Lower leg skin (tissue), 4 donors: ENCODE measurements at regions not wholly inside any gene's neighbourhood (a gene's known extent, or its start where the extent isn't known, plus 50 kb on each side); places are given as distances from the start of the nearest gene placed in this dataset.

ENCODE experiments used
- DNase-seq, 2 donors: peaks; one replicate each; pipeline ENCODE4 v3.0.0-alpha.2; 2019; ENCODE audit warnings: low spot score in 2 of 2
- H3K4me3 ChIP-seq: fragments of 200-600 bp; sonication (generic); 2 replicates; pipeline ENCODE4 v1.5.1; 2017; ENCODE audit warnings: mild to moderate bottlenecking, low read depth; ENCODE audit not compliant: poor library complexity, severe bottlenecking
- POLR2A ChIP-seq, 2 donors: fragments of 450-650 bp; IDR thresholded peaks; one replicate each; pipeline ENCODE4 v1.6.1; 2016 to 2017; ENCODE audit warnings: antibody characterized with exemption in 2 of 2, mild to moderate bottlenecking in 1 of 2, moderate library complexity in 1 of 2
- WGBS, 2 donors: methylation state at CpG; one replicate each; pipeline ENCODE4 v1.1.5; 2018; 5-methylcytosine and 5-hydroxymethylcytosine counted together
- intact Hi-C: fragments of 100-400 bp; cut with DNase I; formaldehyde crosslinking; loops from one replicate; pipeline ENCODE4 v1.15.0; 2023; ENCODE audit warnings: low total_unique reads
- TF ChIP-seq, protein P1 (sequence below), 3 donors: fragments of 450-650 bp; IDR thresholded peaks; one replicate each; pipeline ENCODE4 v1.5.1; 2016; ENCODE audit warnings: antibody characterized with exemption in 3 of 3, mild to moderate bottlenecking in 3 of 3, moderate library complexity in 2 of 3

DNA sequence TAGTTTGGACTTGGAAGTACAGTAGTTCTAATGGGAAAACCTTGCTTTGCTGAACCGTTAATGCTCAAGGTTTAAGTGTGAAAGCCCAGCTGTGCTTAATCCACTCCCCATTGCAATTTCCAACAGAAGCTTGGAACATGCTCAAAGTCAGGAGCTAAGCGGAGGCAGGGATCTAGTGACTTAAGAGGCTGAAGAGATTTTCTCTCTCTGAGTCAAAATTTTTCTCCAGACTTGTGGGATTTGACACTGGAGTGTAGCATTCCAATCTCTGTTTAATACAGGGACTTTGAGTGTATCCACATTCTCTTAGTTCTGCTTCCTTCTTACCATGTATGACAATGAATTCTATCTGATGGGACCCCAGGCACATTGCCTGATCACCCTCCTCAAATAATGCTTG, 471.8 kb downstream of the KIF4B start:
- H3K4me3 ChIP-seq = no peak overlapping the region
- intact Hi-C loops = no loop called here
- WGBS, 2 donors = 60 to 64% methylated on average over 2 of the region's 2 CpGs
- no peak for DNase-seq
- TF ChIP-seq, protein P1, sequence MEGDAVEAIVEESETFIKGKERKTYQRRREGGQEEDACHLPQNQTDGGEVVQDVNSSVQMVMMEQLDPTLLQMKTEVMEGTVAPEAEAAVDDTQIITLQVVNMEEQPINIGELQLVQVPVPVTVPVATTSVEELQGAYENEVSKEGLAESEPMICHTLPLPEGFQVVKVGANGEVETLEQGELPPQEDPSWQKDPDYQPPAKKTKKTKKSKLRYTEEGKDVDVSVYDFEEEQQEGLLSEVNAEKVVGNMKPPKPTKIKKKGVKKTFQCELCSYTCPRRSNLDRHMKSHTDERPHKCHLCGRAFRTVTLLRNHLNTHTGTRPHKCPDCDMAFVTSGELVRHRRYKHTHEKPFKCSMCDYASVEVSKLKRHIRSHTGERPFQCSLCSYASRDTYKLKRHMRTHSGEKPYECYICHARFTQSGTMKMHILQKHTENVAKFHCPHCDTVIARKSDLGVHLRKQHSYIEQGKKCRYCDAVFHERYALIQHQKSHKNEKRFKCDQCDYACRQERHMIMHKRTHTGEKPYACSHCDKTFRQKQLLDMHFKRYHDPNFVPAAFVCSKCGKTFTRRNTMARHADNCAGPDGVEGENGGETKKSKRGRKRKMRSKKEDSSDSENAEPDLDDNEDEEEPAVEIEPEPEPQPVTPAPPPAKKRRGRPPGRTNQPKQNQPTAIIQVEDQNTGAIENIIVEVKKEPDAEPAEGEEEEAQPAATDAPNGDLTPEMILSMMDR (IDR thresholded peaks at IDR 0.05) = no peak
- no peak for TF ChIP-seq POLR2A (IDR thresholded peaks at IDR 0.05)

DNA sequence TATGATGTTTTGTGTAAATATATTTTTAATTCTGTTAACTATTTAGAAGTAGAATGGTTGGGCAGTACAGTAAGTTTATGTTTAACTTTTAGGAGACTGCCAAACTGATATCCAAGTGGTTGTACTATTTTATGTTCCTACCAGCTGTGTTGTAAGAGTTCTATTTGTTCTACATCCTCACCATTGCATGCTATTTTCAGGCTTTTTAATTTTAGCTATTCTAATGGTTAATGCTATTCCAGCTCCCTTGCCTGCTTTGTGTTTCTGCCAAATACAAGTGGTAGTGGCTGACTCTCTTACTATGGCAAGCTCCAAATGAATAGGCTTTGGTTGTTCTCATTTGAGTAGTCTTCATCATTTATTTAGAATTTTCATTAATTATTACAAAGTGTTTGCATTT, 476.4 kb downstream of the KIF4B start:
- no peak overlapping the region for H3K4me3 ChIP-seq
- TF ChIP-seq POLR2A (IDR thresholded peaks at IDR 0.05) = no peak
- TF ChIP-seq, protein P1 (IDR thresholded peaks at IDR 0.05) = no peak
- no peak for DNase-seq
- intact Hi-C loops = no loop called here

GRCh38 chr5:155492191-155492590, 478.6 kb downstream of the KIF4B start:
- intact Hi-C loops = no loop called here
- TF ChIP-seq POLR2A (IDR thresholded peaks at IDR 0.05) = no peak
- TF ChIP-seq, protein P1 (IDR thresholded peaks at IDR 0.05) = no peak
- no peak for DNase-seq
- no peak overlapping the region for H3K4me3 ChIP-seq
- WGBS, 2 donors = 75 to 76% methylated on average over 2 of the region's 2 CpGs

GRCh38 chr5:155504606-155505005, 491.1 kb downstream of the KIF4B start:
- no peak for DNase-seq
- 27 to 78% methylated on average over 1 of the region's 1 CpG for WGBS, 2 donors
- TF ChIP-seq POLR2A (IDR thresholded peaks at IDR 0.05) = no peak
- TF ChIP-seq, protein P1 (IDR thresholded peaks at IDR 0.05) = no peak
- intact Hi-C loops = no loop called here
- H3K4me3 ChIP-seq = no peak overlapping the region

DNA sequence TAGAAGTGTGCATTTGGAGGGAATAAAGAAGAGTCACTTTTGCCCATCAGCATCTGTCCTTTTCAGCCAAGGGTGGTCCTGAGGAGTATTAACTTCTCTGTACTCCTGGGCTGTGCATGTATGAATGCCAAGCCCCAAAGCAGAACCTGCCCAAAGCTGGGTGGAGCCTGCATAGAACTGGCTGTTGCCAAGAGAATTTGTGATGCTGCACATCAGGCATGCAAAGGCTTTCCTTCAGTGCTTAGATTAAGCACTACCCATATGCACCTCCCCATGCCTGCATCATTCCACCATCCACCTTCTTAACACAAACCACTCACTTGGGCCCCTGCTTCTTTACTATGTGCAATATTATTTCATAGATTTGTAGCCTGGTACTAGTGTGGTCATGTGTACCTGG, 493.8 kb downstream of the KIF4B start:
- TF ChIP-seq, protein P1 (IDR thresholded peaks at IDR 0.05) = no peak
- no peak for TF ChIP-seq POLR2A (IDR thresholded peaks at IDR 0.05)
- DNase-seq = no peak
- intact Hi-C loops = no loop called here

DNA sequence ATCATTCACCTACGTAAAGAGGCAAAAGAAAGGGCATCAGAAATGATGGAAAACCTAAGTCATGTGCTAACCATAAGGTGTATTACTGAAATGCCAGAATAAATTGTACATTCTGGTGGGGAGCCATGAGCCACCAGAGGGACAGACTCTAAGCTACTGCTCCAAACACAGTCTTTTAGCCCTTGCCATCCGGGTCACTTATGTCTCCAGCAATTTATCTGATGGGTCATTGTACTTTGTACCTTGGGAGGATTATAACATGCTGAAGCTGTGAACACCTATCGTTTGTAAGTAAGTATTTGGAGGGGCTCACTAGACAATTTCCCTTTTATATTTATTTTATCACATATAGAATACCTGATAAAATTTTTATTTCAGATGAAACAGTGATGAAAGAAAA, 495.1 kb downstream of the KIF4B start:
- 85 to 94% methylated on average over 3 of the region's 3 CpGs for WGBS, 2 donors
- no peak overlapping the region for H3K4me3 ChIP-seq
- no peak for DNase-seq
- intact Hi-C loops = no loop called here
- TF ChIP-seq, protein P1 (IDR thresholded peaks at IDR 0.05) = no peak
- TF ChIP-seq POLR2A (IDR thresholded peaks at IDR 0.05) = no peak

More for the DNA sequence above, 493.8 kb downstream of the KIF4B start:
- H3K4me3 ChIP-seq = no peak overlapping the region
